ENCODE measurements at regions not wholly inside any gene's neighbourhood (a gene's known extent, or its start where the extent isn't known, plus 50 kb on each side); places are given as distances from the start of the nearest gene placed in this dataset.

- no peak overlapping the region for H3K4me3 ChIP-seq (ENCODE audit: low read length)
- DNase-seq (ENCODE audit: low read depth), result no peak
- TF ChIP-seq, protein P1, sequence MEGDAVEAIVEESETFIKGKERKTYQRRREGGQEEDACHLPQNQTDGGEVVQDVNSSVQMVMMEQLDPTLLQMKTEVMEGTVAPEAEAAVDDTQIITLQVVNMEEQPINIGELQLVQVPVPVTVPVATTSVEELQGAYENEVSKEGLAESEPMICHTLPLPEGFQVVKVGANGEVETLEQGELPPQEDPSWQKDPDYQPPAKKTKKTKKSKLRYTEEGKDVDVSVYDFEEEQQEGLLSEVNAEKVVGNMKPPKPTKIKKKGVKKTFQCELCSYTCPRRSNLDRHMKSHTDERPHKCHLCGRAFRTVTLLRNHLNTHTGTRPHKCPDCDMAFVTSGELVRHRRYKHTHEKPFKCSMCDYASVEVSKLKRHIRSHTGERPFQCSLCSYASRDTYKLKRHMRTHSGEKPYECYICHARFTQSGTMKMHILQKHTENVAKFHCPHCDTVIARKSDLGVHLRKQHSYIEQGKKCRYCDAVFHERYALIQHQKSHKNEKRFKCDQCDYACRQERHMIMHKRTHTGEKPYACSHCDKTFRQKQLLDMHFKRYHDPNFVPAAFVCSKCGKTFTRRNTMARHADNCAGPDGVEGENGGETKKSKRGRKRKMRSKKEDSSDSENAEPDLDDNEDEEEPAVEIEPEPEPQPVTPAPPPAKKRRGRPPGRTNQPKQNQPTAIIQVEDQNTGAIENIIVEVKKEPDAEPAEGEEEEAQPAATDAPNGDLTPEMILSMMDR (conservative IDR thresholded peaks at IDR 0.05; ENCODE audit: low read depth, low read length), result no peak
Measured at GRCh38 chr22:35204807-35205775, 52.2 kb upstream of the HMGXB4 start.

DNA sequence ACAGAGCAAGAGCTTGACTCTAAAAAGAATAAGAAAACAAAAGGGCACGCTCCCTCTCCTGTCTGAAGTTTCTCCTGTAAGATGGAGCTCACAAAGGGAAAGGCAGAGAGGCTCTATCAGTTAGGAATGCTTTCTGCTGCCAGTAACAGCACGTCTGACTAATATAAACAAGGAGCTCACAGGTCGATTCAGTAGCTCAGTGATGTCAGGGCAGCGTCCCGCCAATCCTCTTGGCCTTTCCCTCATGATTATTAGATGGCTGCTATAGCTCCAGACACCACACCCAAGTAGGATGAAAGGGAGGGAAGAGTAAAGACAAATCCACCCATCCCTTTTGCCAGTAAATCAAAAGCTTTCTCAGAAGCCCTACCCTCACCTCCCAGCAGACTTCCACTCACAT, 51.3 kb upstream of the HMGXB4 start:
- TF ChIP-seq, protein P1 (conservative IDR thresholded peaks at IDR 0.05; ENCODE audit: low read depth, low read length), result no peak
- H3K4me3 ChIP-seq (ENCODE audit: low read length), result no peak overlapping the region
- no peak for DNase-seq (ENCODE audit: low read depth)

DNA sequence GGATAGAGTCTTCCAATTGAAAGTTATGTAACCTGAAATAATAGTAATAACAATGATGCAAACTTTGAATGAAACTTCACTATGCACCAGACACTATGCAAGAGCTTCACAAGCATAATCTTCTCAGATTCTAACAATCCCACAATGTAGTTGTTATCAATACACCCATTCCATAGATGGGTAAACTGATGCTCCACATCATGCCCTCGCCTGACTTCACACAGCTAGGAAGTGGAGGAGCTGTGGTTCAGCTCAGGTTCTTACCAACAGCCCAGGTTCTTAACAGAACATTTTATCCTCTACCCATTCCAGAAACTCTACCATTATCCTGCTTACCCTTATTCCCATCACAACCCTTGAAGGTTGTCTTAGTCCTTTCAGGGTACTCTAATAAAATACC, 50.4 kb upstream of the HMGXB4 start:
- H3K4me3 ChIP-seq (ENCODE audit: low read length), result no peak overlapping the region

More for the DNA sequence above, 50.4 kb upstream of the HMGXB4 start:
- TF ChIP-seq, protein P1 (conservative IDR thresholded peaks at IDR 0.05; ENCODE audit: low read depth, low read length), result no peak
- DNase-seq (ENCODE audit: low read depth), result no peak
